Suprapubic skin (tissue), 4 donors: ENCODE measurements at regions not wholly inside any gene's neighbourhood (a gene's known extent, or its start where the extent isn't known, plus 50 kb on each side); places are given as distances from the start of the nearest gene placed in this dataset.

Experiments used
- DNase-seq, 2 donors: peaks; one replicate each; pipeline ENCODE4 v3.0.0-alpha.2; 2019; ENCODE audit warnings: low spot score in 2 of 2
- H3K27ac ChIP-seq: fragments of 200-600 bp; sonication (generic); one replicate; pipeline ENCODE4 v1.5.1; 2019
- H3K27me3 ChIP-seq: fragments of 200-600 bp; sonication (generic); one replicate; pipeline ENCODE4 v1.5.1; 2019
- H3K36me3 ChIP-seq: fragments of 200-600 bp; sonication (generic); one replicate; pipeline ENCODE4 v1.5.1; 2019
- H3K4me1 ChIP-seq: fragments of 200-600 bp; sonication (generic); one replicate; pipeline ENCODE4 v1.5.1; 2019
- H3K4me3 ChIP-seq: fragments of 200-600 bp; sonication (generic); one replicate; pipeline ENCODE4 v1.5.1; 2019; ENCODE audit warnings: mild to moderate bottlenecking
- H3K9me3 ChIP-seq: fragments of 200-600 bp; sonication (generic); one replicate; pipeline ENCODE4 v1.5.1; 2019
- EP300 ChIP-seq: sonication (generic); formaldehyde crosslinking; IDR thresholded peaks from one replicate; pipeline ENCODE4 v1.6.1; 2017; ENCODE audit warnings: antibody characterized with exemption
- POLR2A ChIP-seq, 2 donors: fragments of 450-650 bp; IDR thresholded peaks; one replicate each; pipeline ENCODE4 v1.6.1; 2017; ENCODE audit warnings: antibody characterized with exemption in 2 of 2, mild to moderate bottlenecking in 2 of 2, moderate library complexity in 2 of 2
- POLR2AphosphoS5 ChIP-seq, 3 donors: sonication (generic); formaldehyde crosslinking; IDR thresholded peaks; one replicate each; pipeline ENCODE4 v1.6.1; 2017; ENCODE audit warnings: antibody characterized with exemption in 3 of 3
- WGBS: methylation state at CpG from one replicate; pipeline ENCODE4 v1.1.5; 2018; 5-methylcytosine and 5-hydroxymethylcytosine counted together
- TF ChIP-seq, protein P1 (sequence below), 2 donors: fragments of 200-600 bp in 1 of 2; fragments of 450-650 bp in 1 of 2; sonication (generic) in 1 of 2; IDR thresholded peaks; one replicate each; pipeline ENCODE4 v1.5.1; 2016 to 2019; ENCODE audit warnings: antibody characterized with exemption in 2 of 2, mild to moderate bottlenecking in 1 of 2, moderate library complexity in 1 of 2

DNA sequence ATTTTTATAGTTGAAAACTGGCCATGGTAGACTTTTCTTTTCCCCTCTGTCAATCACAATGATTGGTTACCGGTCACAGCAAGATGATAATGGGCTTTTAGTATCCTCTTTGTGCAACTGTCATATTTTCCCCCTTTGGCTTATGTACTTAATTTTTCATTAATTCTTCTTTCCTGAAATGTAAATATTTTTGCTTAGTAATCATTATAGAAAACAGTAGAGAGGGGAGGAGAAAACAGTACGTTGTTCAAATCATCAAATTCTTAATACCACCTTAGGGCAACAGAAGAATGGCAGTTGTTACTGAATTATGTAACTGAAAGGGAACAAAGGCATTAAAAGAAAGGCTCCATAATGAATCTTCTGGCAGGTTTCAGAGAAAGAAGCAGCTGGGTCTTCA is 699.0 kb downstream of the METTL4 start:
- Histone ChIP-seq H3K9me3 (no peaks in the 10 kb centered on the region), H3K4me3 (no peak overlapping the region), H3K27ac (no peak overlapping the region), H3K36me3 (no peaks in the 10 kb centered on the region), H3K4me1 (no peaks in the 10 kb centered on the region), H3K27me3 (no peaks in the 10 kb centered on the region)
- TF ChIP-seq EP300 (no peak), POLR2AphosphoS5 (IDR thresholded peaks at IDR 0.05) (no peak), POLR2A (IDR thresholded peaks at IDR 0.05) (no peak)
- TF ChIP-seq, protein P1, sequence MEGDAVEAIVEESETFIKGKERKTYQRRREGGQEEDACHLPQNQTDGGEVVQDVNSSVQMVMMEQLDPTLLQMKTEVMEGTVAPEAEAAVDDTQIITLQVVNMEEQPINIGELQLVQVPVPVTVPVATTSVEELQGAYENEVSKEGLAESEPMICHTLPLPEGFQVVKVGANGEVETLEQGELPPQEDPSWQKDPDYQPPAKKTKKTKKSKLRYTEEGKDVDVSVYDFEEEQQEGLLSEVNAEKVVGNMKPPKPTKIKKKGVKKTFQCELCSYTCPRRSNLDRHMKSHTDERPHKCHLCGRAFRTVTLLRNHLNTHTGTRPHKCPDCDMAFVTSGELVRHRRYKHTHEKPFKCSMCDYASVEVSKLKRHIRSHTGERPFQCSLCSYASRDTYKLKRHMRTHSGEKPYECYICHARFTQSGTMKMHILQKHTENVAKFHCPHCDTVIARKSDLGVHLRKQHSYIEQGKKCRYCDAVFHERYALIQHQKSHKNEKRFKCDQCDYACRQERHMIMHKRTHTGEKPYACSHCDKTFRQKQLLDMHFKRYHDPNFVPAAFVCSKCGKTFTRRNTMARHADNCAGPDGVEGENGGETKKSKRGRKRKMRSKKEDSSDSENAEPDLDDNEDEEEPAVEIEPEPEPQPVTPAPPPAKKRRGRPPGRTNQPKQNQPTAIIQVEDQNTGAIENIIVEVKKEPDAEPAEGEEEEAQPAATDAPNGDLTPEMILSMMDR (IDR thresholded peaks at IDR 0.05): no peak
- DNase-seq: no peak
- 68% methylated on average over 2 of the region's 2 CpGs for WGBS

DNA sequence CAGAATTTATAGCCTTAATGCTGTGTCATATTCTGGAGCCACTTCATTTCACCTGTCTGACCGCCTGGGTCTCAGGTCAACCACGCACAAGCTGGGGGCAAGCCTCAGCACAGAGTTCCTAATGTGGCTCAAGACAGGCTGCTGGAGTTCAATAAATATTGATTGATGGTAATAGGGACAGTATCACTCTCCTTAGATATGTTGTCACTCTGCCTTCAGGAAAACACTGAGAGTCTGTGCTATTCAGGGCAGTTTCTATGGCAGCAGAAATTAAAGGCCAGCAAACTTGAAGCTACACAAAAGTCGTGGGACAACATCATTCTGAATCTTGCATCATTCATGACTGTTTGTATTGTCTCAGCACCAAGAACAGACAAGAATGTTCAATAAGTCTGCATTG is 696.1 kb downstream of the METTL4 start:
- no peaks in the 10 kb centered on the region for H3K4me1 ChIP-seq
- DNase-seq: no peak
- no peaks in the 10 kb centered on the region for H3K27me3 ChIP-seq
- H3K36me3 ChIP-seq: no peaks in the 10 kb centered on the region
- no peak overlapping the region for H3K27ac ChIP-seq
- TF ChIP-seq, protein P1 (IDR thresholded peaks at IDR 0.05): no peak
- TF ChIP-seq POLR2A (IDR thresholded peaks at IDR 0.05): no peak
- no peak for TF ChIP-seq POLR2AphosphoS5 (IDR thresholded peaks at IDR 0.05)
- TF ChIP-seq EP300: no peak
- H3K4me3 ChIP-seq: no peak overlapping the region
- H3K9me3 ChIP-seq: no peaks in the 10 kb centered on the region
- WGBS: 61% methylated on average over 3 of the region's 3 CpGs

DNA sequence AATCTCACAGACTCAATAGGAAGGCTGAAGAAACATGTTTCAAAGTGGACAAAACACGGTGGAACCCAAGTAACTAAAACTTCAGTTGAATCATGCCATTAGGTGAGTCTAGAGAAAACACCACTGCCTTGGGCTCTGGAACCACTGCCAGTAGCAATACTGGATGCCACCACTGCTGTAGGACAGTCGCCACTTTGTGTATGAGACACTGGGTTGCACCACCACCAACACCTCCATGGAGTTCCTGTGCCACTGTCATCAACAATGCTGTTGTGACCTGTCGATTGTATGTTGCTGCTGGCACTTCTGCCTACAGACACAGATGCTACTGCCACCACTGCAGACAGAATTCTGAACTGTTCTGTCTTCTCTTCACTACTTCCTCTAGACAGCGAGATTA is 686.7 kb downstream of the METTL4 start:
- DNase-seq: no peak
- Histone ChIP-seq H3K36me3 (no peaks in the 10 kb centered on the region), H3K27me3 (no peaks in the 10 kb centered on the region), H3K27ac (no peak overlapping the region), H3K9me3 (no peaks in the 10 kb centered on the region), H3K4me3 (no peak overlapping the region), H3K4me1 (no peaks in the 10 kb centered on the region)
- TF ChIP-seq, protein P1 (IDR thresholded peaks at IDR 0.05): no peak
- TF ChIP-seq EP300: no peak
- TF ChIP-seq POLR2A (IDR thresholded peaks at IDR 0.05): no peak
- no peak for TF ChIP-seq POLR2AphosphoS5 (IDR thresholded peaks at IDR 0.05)
- WGBS: 84% methylated on average over 4 of the region's 4 CpGs

DNA sequence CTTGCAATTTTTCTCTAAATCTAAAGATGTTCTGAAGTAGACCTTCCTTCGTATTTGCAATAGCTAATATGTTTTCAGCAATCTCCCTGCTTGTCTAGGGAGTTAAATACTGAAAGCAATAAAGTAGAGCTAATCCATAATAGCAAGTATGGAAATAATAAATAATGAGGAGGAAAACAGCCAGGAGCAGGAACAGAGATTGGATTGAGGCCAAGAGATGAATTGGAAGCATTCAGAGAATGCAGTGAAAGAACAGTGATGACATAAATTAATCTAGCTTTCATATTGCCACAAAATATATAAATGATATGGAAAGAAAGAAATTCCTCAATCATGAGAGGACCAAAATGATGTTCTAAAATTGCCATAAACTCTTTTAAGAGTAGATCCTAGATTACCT is 679.7 kb downstream of the METTL4 start:
- Histone ChIP-seq H3K9me3 (no peaks in the 10 kb centered on the region), H3K4me1 (no peaks in the 10 kb centered on the region), H3K27ac (no peak overlapping the region), H3K36me3 (no peaks in the 10 kb centered on the region), H3K27me3 (no peaks in the 10 kb centered on the region), H3K4me3 (no peak overlapping the region)
- no peak for DNase-seq
- WGBS: 31% methylated on average over 1 of the region's 1 CpG
- no peak for TF ChIP-seq EP300
- TF ChIP-seq, protein P1 (IDR thresholded peaks at IDR 0.05): no peak
- no peak for TF ChIP-seq POLR2AphosphoS5 (IDR thresholded peaks at IDR 0.05)
- TF ChIP-seq POLR2A (IDR thresholded peaks at IDR 0.05): no peak

DNA sequence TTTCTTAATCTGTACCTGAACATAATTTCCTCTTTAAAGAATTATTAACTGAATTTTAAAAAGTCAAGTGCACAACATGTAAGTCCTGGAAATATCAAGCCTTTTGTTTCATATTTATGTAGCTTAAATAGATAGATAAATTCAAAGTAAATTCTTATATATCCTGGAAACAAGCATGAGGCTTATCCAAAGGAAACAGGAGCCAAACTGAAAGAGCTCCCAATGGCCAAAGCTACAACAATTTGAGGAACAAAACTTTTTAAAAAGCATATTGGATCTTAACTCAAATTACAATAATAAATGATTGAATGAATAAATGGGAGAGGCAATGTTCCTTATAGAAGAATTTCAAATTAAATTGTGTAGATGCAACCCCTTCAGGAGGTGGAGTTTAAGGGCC is 679.1 kb downstream of the METTL4 start:
- Histone ChIP-seq H3K4me1 (no peaks in the 10 kb centered on the region), H3K27ac (no peak overlapping the region)
- TF ChIP-seq EP300 (no peak), POLR2AphosphoS5 (IDR thresholded peaks at IDR 0.05) (no peak), POLR2A (IDR thresholded peaks at IDR 0.05) (no peak)
- TF ChIP-seq, protein P1 (IDR thresholded peaks at IDR 0.05): no peak

More for the DNA sequence above, 679.1 kb downstream of the METTL4 start:
- DNase-seq: no peak
- H3K4me3 ChIP-seq: no peak overlapping the region
- H3K9me3 ChIP-seq: no peaks in the 10 kb centered on the region
- no peaks in the 10 kb centered on the region for H3K36me3 ChIP-seq
- no peaks in the 10 kb centered on the region for H3K27me3 ChIP-seq
